Left kidney (tissue), 1 donor: ENCODE measurements at regions not wholly inside any gene's neighbourhood (a gene's known extent, or its start where the extent isn't known, plus 50 kb on each side); places are given as distances from the start of the nearest gene placed in this dataset.
"Not testable (repeated sequence)": the region's sequence is repeated elsewhere in the genome, so short reads cannot be mapped to it uniquely, and the experiment has no call there.

Source experiments
- DNase-seq: peaks from one replicate; pipeline ENCODE4 v3.0.0-alpha.2; 2013

DNA sequence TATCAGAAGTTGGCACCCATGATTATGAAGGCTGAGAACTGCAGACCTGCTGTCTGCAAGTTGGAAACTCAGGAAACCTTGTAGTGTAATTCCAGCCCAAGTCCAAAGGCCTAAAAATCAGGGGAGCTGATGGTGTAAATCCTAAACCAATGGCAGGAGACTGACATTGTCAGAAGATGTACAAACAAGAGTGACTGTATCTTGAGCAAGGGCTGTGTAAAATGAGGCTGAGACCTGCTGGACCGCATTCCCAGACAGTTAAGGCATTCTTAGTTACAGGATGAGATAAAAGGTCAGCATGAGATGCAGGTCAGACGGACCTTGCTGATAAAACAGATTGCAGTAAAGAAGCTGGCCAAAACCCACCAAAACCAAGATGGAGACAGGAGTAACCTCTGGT, 147.7 kb downstream of the COG6 start:
- no peak for DNase-seq

DNA sequence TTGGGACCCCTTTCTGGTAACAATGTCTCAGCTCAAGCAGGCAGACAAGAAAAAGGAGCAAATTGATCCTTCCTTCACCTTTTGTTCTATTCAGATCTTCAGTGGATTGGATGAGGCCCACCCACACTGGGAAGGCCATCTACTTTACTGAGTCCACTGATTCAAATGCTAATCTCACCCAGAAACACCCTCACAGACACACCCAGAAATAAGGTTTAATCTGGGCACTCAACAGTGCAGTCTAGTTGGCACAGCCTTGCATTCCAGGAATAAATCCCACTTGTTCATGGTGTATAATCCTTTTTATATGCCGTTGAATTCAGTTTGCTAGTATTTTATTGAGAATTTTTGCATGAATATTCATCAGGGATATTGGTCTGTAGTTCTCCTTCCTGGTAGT, 148.4 kb downstream of the COG6 start:
- no peak for DNase-seq

DNA sequence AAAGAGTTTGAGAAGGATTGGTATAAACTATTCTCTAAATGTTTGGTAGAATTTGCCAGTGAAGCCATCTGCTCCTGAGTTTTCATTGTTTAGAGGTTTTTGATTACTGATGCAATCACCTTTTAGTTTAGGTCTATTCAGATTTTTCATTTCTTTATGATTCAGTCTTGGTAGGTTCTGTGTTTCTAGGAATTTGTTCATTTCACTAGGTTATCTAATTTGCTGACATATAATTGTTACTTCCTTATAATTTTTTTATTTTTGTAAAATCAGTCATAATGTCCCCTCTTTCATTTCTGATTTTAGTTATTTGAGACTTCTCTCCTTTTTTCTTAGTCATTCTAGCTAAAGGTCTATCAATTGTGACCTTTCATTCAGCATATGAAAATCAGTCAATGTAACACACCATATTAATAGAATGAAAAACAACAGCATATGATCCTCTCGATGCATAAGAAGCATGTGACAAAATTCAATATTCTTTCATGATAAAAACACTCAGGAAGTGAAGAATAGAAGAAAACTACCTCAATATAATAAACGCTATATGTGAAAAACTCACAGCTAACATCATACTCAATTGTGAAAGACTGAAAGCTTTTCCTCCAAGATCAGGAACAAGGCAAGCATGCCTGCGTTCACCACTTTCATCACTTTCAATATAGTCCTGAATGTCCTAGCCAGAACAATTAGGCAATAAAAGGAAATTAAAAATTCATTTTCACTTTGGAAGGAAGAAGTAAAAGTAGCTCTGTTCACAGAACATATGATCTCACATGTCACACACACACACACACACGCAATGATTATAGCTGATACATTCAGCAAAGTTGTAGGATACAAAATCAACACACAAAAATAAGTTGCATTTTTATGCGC, 149.1 kb downstream of the COG6 start:
- no peak for DNase-seq

DNA sequence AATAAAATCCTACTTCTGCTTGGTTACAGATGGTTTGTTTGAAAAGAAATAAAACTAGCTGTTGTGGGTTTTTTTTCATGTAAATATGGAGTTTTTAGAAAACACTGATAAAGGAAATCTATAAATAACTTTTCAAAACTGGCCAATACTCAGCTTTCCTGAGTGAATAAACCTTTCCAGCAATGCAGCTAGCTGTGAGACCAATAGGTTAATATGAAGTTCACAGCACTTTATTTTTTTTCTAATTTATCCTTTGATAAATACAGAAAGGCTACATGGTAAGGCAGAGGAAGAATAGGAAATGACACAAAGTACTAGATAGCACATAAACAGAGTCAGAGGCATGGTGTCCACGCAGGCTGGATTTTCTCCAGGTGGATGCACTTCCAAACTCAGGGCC, 154.0 kb downstream of the COG6 start:
- DNase-seq, result no peak

DNA sequence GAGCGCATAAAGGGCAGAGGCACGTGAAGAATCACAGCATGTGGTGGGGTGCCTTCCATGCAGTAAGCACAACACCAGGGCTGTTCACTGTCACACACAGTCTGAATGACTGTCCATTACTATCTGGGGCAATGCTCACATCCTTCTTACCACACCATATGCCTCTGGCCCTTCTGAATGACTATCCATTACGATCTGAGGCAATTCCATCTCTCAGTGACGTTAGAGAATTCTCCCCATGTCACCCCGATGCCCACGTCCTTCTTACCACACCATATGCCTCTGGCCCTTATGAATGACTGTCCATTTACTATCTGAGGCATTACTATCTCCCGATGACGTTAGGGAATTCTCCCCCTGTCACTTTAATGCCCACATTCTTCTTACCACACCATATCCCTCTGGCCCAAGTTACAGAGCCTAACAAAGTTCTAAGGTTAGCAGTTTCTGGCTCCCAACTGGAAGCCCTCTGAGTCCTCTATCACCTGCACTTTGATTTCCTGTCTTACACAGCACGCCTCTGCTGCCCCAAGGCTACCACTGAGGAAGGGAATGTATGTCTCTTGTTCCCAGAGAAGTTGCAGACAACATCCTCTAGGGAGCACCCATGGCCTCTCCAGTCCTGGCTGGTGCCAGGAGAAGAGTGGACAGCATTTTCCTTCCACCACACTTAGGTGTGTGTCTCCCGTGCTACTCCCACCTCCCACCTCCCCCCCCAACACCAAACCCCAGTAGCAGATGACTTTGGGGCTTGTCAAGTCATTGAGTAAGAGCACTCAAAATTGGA, 154.8 kb downstream of the COG6 start:
- no peak for DNase-seq

DNA sequence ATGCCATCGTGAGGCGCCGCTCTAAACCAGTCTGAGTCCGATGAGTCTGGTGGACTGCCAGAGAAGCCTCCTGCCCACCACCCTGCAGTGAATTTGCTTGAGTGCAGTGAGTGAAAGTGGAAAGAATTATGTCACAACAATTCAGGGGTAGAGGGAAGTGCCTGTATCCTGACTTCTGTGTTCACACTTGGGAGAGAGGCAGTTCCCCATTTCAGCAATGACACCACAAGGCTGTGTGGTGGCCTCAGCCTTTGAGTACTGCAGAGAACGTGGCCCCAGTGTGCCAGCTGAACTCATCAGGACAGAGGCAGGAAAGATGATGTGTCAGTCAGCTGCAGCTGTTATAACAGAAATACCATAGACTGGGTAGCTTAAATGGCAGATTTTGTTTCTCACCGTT, 155.6 kb downstream of the COG6 start:
- DNase-seq, result no peak

DNA sequence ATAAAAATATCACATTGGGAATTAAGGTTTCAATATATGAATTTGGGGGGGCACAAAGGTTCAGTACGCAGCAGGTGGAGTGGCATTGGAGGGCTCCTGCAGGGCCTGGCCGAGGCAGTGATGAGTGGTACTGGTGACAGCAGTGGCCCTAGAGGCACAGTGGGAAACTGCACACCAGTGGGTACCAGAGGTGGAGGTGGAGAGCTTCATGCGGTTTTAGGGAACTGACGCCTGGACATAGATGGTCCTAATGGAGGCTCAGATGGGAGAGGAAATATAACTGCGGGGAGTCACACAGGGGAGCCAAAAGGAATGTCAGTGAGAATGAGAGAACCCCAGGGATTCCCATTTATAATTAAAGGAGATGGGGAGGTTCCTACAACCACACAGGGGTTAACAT, 156.2 kb downstream of the COG6 start:
- DNase-seq, result no peak

DNA sequence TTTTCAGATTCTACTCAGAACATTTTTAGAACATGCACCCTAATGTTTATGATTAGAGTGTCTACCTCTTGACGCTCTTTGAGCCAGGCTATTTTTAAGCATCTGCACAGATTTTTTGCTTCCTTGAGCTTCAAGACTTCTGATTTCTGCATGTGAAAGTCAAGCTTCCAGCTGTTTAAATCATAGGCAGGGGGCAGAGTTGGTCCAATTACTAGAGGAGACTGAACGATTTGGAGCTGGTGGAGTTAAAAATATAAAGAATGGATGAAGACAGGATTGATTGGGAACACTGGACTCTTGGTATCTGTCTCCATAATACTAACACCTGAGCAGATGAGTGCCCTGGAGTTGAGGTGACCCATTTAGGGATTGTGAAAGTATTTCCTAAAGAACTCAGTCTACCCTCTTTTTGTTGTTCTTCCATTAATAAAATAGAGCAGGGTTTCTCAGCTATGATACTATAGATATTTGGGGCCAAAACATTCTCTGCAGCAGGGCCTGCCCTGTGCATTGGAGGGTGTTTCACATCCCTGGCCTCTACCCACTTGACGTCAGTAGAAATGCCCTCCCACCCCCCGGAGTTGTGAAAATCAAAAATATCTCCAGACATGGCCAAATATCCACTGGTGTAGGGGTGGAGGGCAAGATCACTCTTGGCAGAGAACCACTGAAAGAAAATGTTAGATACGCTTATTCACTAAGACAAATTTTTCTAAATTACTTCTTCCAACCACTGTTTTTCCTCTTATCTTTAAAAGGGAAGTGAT, 160.1 kb downstream of the COG6 start:
- no peak for DNase-seq

DNA sequence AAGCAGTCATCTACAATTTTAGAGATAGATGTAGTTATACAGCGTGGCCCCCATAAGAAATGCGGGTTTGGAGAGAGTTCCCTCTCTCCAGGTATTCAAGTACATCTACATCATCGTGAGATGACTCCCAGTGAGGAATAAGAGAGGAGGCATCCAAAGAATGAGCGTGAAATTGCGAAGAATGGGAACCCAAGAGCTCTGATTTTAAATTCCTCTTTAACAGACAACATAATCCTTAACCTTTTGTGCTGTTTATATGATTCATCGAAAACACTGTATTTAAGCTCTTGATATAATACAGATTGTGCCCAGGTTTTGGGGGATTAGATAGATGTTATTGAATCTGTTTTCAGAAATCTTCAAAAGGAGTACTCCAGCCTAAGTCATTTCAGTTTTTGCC, 161.5 kb downstream of the COG6 start:
- no peak for DNase-seq

DNA sequence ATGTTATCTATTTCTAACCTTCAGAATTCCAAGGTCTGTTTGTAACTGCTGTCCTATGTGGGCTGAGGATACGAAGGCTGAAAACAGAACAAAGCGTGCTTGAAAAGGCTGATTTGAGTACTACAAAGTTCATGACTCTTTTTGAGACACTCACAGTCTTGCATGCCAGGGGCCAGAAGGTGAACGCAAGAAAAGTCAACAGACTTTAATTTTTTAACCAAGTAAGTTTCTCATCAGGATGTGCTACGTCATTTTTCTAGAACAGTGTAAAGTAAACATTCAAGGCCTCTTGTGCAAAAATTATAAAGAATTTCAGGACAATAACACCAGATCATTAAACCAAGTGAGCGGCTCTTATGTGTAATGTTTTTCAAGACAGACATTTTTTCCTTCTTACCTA, 163.5 kb downstream of the COG6 start:
- DNase-seq, result no peak

DNA sequence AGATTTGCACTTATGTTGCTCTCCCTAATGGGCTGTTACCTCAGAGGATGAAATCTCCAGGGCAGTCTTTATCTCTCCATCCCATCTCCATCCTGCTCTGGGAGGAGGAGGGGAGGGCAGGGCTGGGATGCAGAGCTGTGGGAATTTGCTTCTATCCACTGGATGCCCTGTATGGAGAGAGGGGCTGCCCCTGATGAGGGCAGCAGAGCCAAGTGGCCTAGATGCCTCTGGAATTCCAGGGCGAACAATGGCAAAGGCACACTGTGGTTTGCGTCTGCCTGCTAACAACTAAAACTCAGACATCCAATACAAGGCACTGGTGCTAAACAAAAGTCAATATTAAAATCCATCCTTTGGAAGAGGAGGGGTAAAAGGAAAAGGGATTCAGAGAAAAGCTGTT, 165.1 kb downstream of the COG6 start:
- no peak for DNase-seq

DNA sequence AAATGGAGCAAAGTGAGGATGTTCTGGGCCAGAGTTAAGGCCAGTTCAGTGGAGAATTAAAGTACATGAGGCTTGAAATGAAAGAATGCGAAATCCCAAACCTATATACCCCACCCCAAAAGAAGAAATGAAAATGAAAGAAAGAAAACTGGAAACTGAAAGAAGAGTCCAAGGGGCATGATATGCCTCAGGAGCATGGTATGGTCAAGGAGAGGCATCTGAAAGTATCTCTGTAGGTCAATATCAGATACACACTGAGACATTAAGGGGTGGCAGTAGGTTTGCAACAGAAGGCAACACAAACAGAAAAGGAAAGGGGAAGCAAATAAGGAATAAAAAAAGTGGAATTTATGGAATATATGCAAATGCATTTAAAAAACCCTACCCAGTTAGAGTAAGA, 166.5 kb downstream of the COG6 start:
- no peak for DNase-seq

DNA sequence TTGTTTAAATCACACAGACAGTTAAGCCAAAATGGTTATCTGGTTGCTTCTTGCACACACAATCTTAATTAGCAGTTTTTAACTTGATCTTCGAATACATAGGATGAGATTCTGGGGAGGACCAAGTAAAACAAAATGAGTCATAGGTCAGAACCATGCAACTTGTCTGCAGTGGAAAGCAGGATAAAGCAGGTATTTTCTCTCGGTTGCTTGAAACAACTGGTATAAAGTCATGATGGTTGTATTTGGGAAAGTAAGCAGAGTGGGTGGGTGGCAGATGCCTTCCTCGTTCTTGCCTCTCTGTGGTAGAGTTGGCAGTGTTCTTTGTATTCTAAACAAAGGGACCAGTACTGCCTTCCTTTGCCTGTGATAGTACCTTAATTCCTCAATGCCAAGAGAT, 167.0 kb downstream of the COG6 start:
- DNase-seq, result no peak

DNA sequence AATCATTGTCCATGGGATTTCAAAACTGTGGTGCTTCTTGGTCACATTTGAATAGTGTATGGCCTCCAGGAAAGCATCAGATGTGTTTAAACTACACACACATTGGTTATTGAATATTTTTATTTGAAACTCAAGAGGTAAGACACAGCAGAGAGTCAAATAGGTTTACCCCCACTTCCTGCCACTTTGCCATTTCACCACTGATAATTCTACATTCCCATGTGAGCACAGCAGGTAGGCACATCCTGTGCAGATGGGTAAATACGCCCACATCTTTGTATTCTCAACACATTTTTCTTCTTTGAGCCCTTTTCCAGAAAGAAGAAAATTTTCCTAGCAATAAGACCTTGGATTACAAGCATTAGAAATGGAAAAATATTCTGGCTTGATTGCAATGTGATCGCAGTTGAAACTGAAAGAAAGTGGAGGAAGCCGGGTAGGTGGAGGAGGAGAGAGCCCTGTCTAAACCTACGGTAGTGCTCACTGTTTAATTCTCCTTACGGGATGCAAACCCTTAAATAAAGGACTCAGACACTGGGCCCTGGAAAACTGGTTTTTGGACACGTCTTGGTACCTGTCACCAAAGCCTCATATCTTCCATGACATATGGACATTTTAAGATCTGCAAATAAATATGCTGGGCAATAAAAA, 167.7 kb downstream of the COG6 start:
- no peak for DNase-seq

DNA sequence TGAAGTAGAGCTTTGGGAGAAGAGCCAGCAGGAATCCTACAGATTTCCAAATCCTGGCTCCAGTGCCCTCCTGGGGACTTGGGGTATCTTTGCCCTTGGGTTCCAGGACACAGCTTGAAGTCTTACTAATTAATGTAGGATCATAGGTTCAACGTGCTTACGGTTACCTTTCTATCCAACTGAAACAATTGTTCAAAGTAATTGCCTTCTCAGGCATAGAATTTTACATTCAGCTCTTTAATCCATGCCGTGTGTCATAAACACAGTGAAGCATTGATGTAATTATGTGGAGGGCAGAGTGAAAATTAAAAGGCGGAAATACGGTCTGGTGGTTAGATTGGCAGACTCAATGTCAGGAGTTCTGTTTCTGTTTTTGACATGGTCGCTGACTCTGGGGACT, 170.4 kb downstream of the COG6 start:
- DNase-seq, result no peak

DNA sequence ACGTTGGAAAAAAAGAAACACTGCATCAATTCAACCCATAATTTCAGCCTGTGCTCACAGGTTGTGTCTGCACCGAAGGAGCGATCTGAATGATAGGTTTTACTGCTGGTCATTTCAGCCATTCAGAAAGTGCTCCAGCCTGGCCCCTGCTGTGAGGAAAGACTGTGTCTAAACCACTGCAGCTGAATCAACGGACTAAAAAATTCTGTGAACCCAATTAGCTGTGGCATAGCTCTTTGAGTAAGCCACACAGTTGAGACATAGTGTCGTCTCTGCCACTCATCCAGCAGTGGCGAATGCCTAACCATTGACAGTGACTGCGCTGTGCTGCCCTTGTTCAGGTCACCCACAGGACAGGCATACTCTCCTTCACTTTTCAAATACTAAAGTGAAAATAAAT, 179.8 kb downstream of the COG6 start:
- DNase-seq, result no peak

DNA sequence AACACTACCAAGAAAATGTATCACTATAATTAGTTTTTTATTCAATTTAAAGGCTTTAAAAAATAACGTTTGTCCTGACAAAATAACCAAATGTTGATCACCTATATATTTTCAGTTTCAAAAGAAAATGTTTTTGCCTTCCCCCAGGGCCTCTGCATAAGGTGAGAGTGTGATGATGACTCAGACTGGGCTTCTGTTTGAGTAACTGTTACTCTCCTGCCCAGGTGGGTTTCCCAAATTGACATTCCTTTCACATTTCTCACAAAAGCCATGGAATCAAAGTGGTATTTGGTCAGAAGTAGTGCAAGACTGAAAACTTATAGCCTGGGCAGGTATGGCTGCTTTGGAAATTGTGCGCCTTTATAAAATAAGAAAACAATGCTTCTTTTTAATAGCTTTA, 180.6 kb downstream of the COG6 start:
- DNase-seq, result no peak

DNA sequence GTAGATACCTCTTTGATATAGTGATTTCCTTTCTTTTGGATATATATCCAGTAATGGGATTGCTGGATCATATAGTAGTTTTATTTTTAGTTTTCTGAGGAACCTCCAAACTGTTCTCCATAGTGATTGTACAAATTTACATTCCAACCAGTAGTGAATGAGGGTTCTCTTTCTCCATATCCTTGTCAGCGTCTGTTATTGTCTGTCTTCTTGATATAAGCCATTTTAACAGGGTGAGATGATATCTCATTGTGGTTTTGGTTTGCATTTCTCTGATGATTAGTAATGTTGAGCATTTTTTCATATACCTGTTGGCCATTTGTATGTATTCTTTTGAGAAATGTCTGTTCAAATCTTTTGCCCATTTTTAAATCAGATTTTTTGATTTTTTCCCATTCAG, 182.4 kb downstream of the COG6 start:
- DNase-seq, result not testable (repeated sequence)

DNA sequence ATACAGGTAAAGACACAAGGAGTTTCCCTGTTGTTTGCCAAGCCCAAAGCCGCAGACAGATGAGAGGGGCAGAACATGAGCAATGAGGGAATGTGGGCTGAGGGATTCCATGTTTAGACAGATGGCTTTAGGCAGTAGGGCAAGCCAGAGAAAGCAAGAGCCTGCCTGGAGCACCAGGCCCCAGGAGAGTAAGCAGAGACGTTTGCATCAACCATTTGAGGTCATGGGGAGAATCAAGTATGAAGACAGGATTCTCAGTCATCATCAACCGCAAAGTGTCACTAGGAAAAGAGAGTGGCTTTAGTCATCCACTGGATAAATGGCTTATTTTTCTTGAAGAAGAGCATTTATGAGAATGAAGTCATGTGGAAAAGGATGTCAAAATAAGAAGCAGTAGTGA, 184.7 kb downstream of the COG6 start:
- no peak for DNase-seq

DNA sequence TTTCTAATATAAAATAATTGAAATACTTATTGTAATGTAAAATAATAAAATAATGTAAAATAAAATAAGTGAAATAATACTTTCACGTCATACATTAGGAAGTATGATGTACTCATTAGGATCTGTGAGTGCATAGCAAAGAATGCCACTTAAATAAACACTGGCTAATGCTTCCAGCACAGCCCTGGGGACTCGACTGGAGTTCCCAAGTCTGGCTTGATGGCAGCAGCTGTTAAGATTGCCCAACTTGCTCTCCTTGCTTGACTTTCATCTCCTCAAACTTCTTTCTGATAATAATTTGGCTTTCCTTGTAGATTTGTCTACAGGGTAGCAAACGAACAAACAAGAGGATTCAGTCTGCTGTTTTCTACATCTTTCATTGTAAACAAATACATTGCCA, 191.9 kb downstream of the COG6 start:
- DNase-seq, result no peak

DNA sequence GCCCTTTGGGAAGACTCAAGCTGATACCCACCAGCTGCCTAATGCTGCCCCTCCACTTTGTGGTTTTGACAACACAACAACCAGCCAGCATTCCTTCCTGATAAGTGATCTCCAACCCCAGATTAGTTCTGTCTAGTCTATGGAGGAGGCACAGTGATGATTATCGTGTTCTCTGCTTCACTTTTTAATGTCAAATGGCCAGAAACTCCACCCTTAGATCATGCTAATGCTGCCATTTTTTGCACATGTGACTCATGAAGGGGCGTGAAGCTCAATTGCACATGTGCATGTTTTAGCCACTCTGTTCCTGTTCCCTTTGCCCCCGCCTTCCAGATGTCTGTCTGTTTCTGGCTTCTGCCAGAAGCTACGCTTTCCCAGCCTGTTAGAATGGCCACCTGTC, 199.8 kb downstream of the COG6 start:
- DNase-seq, result no peak

DNA sequence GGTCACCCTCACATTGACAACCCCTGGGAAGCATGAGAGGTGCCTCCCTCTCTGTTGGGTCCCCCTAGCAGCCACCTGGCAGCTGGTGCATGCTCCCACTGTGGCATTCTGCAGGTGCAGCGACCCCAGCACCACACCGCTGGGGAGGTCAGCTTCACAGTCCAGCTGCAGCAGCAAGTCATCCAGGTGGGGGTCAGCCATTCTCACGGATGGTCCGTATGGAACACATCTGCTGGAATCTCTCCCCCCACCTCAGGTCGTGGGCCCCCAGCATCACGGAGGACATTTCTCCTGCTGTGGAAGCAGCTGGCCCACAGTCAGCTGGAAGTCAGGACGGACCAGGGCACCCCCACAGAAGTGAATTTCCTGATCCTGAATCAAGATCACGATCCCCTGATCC, 201.3 kb downstream of the COG6 start:
- DNase-seq, result no peak
